ENCODE measurements at regions not wholly inside any gene's neighbourhood (a gene's known extent, or its start where the extent isn't known, plus 50 kb on each side); places are given as distances from the start of the nearest gene placed in this dataset.

- TF ChIP-seq CTCF (IDR thresholded peaks at IDR 0.05; ENCODE audit: low read length): no peak
- TF ChIP-seq EZH2 (IDR thresholded peaks at IDR 0.05; ENCODE audit: borderline replicate concordance, low read length): no peak
- Histone ChIP-seq H3K36me3 (ENCODE audit: insufficient read depth, low read length) (no peaks in the 10 kb centered on the region), H3K27me3 (ENCODE audit: insufficient read depth, low read length) (no peaks in the 10 kb centered on the region), H3K9ac (ENCODE audit: low read length) (no peak overlapping the region), H3F3A (ENCODE audit: insufficient read depth, low read length) (no peaks in the 10 kb centered on the region), H3K9me2 (ENCODE audit: low read depth, low read length) (no peaks in the 10 kb centered on the region), H3K4me3 (ENCODE audit: low read depth, low read length, poor library complexity, severe bottlenecking) (no peak overlapping the region), H4K20me1 (ENCODE audit: insufficient read depth, low read length) (no peaks in the 10 kb centered on the region), H3K4me2 (ENCODE audit: low read length) (no peak overlapping the region), H3K27ac (ENCODE audit: low read depth, low read length, poor library complexity, severe bottlenecking) (no peak overlapping the region), H3K9me3 (ENCODE audit: low read length) (no peaks in the 10 kb centered on the region), H2AFZ (ENCODE audit: low read length) (no peak overlapping the region), H3K79me2 (ENCODE audit: insufficient read depth, low read length) (no peaks in the 10 kb centered on the region), H3K4me1 (ENCODE audit: insufficient read depth, low read length, severe bottlenecking) (peaks cover 20% of the 10 kb centered on the region)
Measured at GRCh38 chrX:38968344-38969216, 167.3 kb downstream of the MID1IP1 start.

- H3K36me3 ChIP-seq (ENCODE audit: insufficient read depth, low read length): no peaks in the 10 kb centered on the region
- TF ChIP-seq CTCF (IDR thresholded peaks at IDR 0.05; ENCODE audit: low read length) (no peak), EZH2 (IDR thresholded peaks at IDR 0.05; ENCODE audit: borderline replicate concordance, low read length) (no peak)
- no peaks in the 10 kb centered on the region for H3K27me3 ChIP-seq (ENCODE audit: insufficient read depth, low read length)
- no peak overlapping the region for H2AFZ ChIP-seq (ENCODE audit: low read length)
- H3K9ac ChIP-seq (ENCODE audit: low read length): no peak overlapping the region
- peaks cover 20% of the 10 kb centered on the region for H3K4me1 ChIP-seq (ENCODE audit: insufficient read depth, low read length, severe bottlenecking)
- no peaks in the 10 kb centered on the region for H3K9me3 ChIP-seq (ENCODE audit: low read length)
- no peaks in the 10 kb centered on the region for H3F3A ChIP-seq (ENCODE audit: insufficient read depth, low read length)
- no peaks in the 10 kb centered on the region for H3K9me2 ChIP-seq (ENCODE audit: low read depth, low read length)
- no peaks in the 10 kb centered on the region for H3K79me2 ChIP-seq (ENCODE audit: insufficient read depth, low read length)
- no peak overlapping the region for H3K4me3 ChIP-seq (ENCODE audit: low read depth, low read length, poor library complexity, severe bottlenecking)
- H3K4me2 ChIP-seq (ENCODE audit: low read length): no peak overlapping the region
- no peak overlapping the region for H3K27ac ChIP-seq (ENCODE audit: low read depth, low read length, poor library complexity, severe bottlenecking)
- no peaks in the 10 kb centered on the region for H4K20me1 ChIP-seq (ENCODE audit: insufficient read depth, low read length)
Measured at GRCh38 chrX:38970074-38970473, 168.8 kb downstream of the MID1IP1 start.

GRCh38 chrX:38970845-38971244 is 169.6 kb downstream of the MID1IP1 start:
- peak overlapping the region; percentile 16 for H3K4me3 ChIP-seq (ENCODE audit: low read depth, low read length, poor library complexity, severe bottlenecking)
- H3K36me3 ChIP-seq (ENCODE audit: insufficient read depth, low read length): no peaks in the 10 kb centered on the region
- H3K4me2 ChIP-seq (ENCODE audit: low read length): no peak overlapping the region
- no peaks in the 10 kb centered on the region for H3F3A ChIP-seq (ENCODE audit: insufficient read depth, low read length)
- H2AFZ ChIP-seq (ENCODE audit: low read length): no peak overlapping the region
- no peaks in the 10 kb centered on the region for H3K27me3 ChIP-seq (ENCODE audit: insufficient read depth, low read length)
- H3K27ac ChIP-seq (ENCODE audit: low read depth, low read length, poor library complexity, severe bottlenecking): no peak overlapping the region
- H3K9ac ChIP-seq (ENCODE audit: low read length): no peak overlapping the region
- H3K9me2 ChIP-seq (ENCODE audit: low read depth, low read length): no peaks in the 10 kb centered on the region
- no peaks in the 10 kb centered on the region for H3K9me3 ChIP-seq (ENCODE audit: low read length)
- H3K4me1 ChIP-seq (ENCODE audit: insufficient read depth, low read length, severe bottlenecking): peaks cover 20% of the 10 kb centered on the region
- no peaks in the 10 kb centered on the region for H4K20me1 ChIP-seq (ENCODE audit: insufficient read depth, low read length)
- no peak for TF ChIP-seq EZH2 (IDR thresholded peaks at IDR 0.05; ENCODE audit: borderline replicate concordance, low read length)
- TF ChIP-seq CTCF (IDR thresholded peaks at IDR 0.05; ENCODE audit: low read length): no peak
- no peaks in the 10 kb centered on the region for H3K79me2 ChIP-seq (ENCODE audit: insufficient read depth, low read length)
